IMR-90 (cell line): ENCODE measurements at regions not wholly inside any gene's neighbourhood (a gene's known extent, or its start where the extent isn't known, plus 50 kb on each side); places are given as distances from the start of the nearest gene placed in this dataset.

Source experiments
- BHLHE40 ChIP-seq: fragments of 150-350 bp; IDR thresholded peaks from 2 replicates; pipeline ENCODE4 v1.6.1; 2016; ENCODE audit warnings: mild to moderate bottlenecking, low read depth, low read length
- CTCF ChIP-seq: conservative IDR thresholded peaks from 2 replicates; pipeline ENCODE4 v1.5.1; 2012; ENCODE audit warnings: mild to moderate bottlenecking, low read depth, low read length, improper control_type of control experiment
- ELK1 ChIP-seq: fragments of 150-350 bp; IDR thresholded peaks from 2 replicates; pipeline ENCODE4 v1.6.1; 2016; ENCODE audit warnings: low read depth, mild to moderate bottlenecking, low read length, moderate library complexity, borderline replicate concordance
- FOS ChIP-seq: fragments of 150-350 bp; IDR thresholded peaks from 2 replicates; pipeline ENCODE4 v1.6.1; 2016; ENCODE audit warnings: low read depth, low read length
- MAFK ChIP-seq: IDR thresholded peaks from 2 replicates; pipeline ENCODE4 v1.6.1; 2012; ENCODE audit warnings: low read depth, low read length, improper control_type of control experiment
- POLR2A ChIP-seq: IDR thresholded peaks from 2 replicates; pipeline ENCODE4 v1.6.1; 2012; ENCODE audit warnings: mild to moderate bottlenecking, low read depth, low read length
- RAD21 ChIP-seq: IDR thresholded peaks from 2 replicates; pipeline ENCODE4 v1.6.1; 2012; ENCODE audit warnings: low read length, improper control_type of control experiment
- RCOR1 ChIP-seq: IDR thresholded peaks from 2 replicates; pipeline ENCODE4 v1.6.1; 2012; ENCODE audit warnings: mild to moderate bottlenecking, low read length, improper control_type of control experiment; ENCODE audit not compliant: insufficient replicate concordance
- RFX5 ChIP-seq: IDR thresholded peaks from 2 replicates; pipeline ENCODE4 v1.8.0; 2012; ENCODE audit warnings: low read depth, mild to moderate bottlenecking, low read length, moderate library complexity
- USF2 ChIP-seq: fragments of 150-350 bp; IDR thresholded peaks from 2 replicates; pipeline ENCODE4 v1.6.1; 2017; ENCODE audit warnings: mild to moderate bottlenecking, antibody characterized with exemption, low read length, low read depth

GRCh38 chr2:149661844-149662243, 74.3 kb upstream of the MMADHC start:
- TF ChIP-seq CTCF = no peak
- no peak for TF ChIP-seq RFX5
- TF ChIP-seq FOS = no peak
- TF ChIP-seq POLR2A = no peak
- no peak for TF ChIP-seq BHLHE40
- no peak for TF ChIP-seq RAD21
- TF ChIP-seq MAFK = no peak
- TF ChIP-seq USF2 = no peak
- no peak for TF ChIP-seq RCOR1
- TF ChIP-seq ELK1 = no peak
